Breast epithelium (tissue), 4 donors: ENCODE measurements at regions not wholly inside any gene's neighbourhood (a gene's known extent, or its start where the extent isn't known, plus 50 kb on each side); places are given as distances from the start of the nearest gene placed in this dataset.
"Not testable (repeated sequence)": the region's sequence is repeated elsewhere in the genome, so short reads cannot be mapped to it uniquely, and the experiment has no call there.

ENCODE experiments used
- DNase-seq, 2 donors: peaks; one replicate each; pipeline ENCODE4 v3.0.0-alpha.2; 2019; ENCODE audit warnings: low spot score in 2 of 2
- H3K27ac ChIP-seq, 2 donors: fragments of 200-600 bp; sonication (generic) in 1 of 2; one replicate each; pipeline ENCODE4 v1.5.1; 2016 to 2019; ENCODE audit warnings: mild to moderate bottlenecking in 1 of 2
- H3K27me3 ChIP-seq, 2 donors: fragments of 200-600 bp; sonication (generic) in 1 of 2; one replicate each; pipeline versions ENCODE4 v1.5.1 to v1.6.0; 2017 to 2019; ENCODE audit warnings: control low read depth in 1 of 2, mild to moderate bottlenecking in 1 of 2
- H3K36me3 ChIP-seq: fragments of 200-600 bp; one replicate; pipeline ENCODE4 v1.5.1; 2019
- H3K4me1 ChIP-seq, 2 donors: fragments of 200-600 bp; sonication (generic); one replicate each; pipeline ENCODE4 v1.5.1; 2016 to 2019; ENCODE audit warnings: control low read depth in 1 of 2
- H3K4me3 ChIP-seq, 3 donors: fragments of 200-600 bp; sonication (generic); 1 replicate in 2 of 3; 2 replicates in 1 of 3; pipeline ENCODE4 v1.5.1; 2016 to 2019; ENCODE audit warnings: mild to moderate bottlenecking in 3 of 3, moderate library complexity in 2 of 3
- H3K9me3 ChIP-seq, 2 donors: fragments of 200-600 bp; sonication (generic) in 1 of 2; one replicate each; pipeline ENCODE4 v1.5.1; 2016 to 2019; ENCODE audit warnings: control low read depth in 1 of 2
- POLR2A ChIP-seq: fragments of 450-650 bp; IDR thresholded peaks from one replicate; pipeline ENCODE4 v1.6.1; 2016; ENCODE audit warnings: antibody characterized with exemption, mild to moderate bottlenecking, moderate library complexity
- POLR2AphosphoS5 ChIP-seq, 3 donors: sonication (generic); formaldehyde crosslinking; IDR thresholded peaks; one replicate each; pipeline ENCODE4 v1.6.1; 2017; ENCODE audit warnings: antibody characterized with exemption in 3 of 3
- intact Hi-C: fragments of 100-400 bp; cut with DNase I; formaldehyde crosslinking; loops from one replicate; pipeline ENCODE4 v1.15.1; 2023; ENCODE audit warnings: low total_unique reads
- TF ChIP-seq, protein P1 (sequence below), 3 donors: fragments of 450-650 bp; IDR thresholded peaks; one replicate each; pipeline ENCODE4 v1.5.1; 2016 to 2017; ENCODE audit warnings: antibody characterized with exemption in 3 of 3, mild to moderate bottlenecking in 3 of 3, moderate library complexity in 3 of 3

DNA sequence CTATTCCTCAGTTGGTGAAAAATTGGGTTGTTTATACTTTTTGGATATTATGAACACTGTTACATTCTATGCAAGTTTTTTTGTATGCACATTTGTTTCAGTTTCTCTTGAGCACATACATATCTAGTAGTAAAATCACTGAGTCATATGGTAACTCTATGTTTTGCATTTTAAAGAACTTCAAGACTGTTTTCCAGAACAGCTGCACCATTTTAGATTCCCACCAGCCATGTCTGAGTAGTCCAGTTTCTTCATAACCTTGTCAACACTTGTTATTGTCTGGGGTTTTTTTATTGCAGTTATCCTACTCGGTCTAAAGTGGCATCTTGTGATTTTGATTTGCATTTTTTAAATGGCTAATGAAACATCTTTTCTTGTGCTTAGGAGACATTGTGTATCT, 100.3 kb upstream of the OTOS start:
- H3K4me3 ChIP-seq = no peak overlapping the region
- H3K4me1 ChIP-seq = no peaks in the 10 kb centered on the region
- no peaks in the 10 kb centered on the region for H3K27me3 ChIP-seq
- intact Hi-C loops = no loop called here
- no peak for DNase-seq
- no peaks in the 10 kb centered on the region for H3K9me3 ChIP-seq
- H3K27ac ChIP-seq = no peak overlapping the region
- TF ChIP-seq POLR2AphosphoS5 (IDR thresholded peaks at IDR 0.05) = no peak
- no peak for TF ChIP-seq POLR2A
- TF ChIP-seq, protein P1, sequence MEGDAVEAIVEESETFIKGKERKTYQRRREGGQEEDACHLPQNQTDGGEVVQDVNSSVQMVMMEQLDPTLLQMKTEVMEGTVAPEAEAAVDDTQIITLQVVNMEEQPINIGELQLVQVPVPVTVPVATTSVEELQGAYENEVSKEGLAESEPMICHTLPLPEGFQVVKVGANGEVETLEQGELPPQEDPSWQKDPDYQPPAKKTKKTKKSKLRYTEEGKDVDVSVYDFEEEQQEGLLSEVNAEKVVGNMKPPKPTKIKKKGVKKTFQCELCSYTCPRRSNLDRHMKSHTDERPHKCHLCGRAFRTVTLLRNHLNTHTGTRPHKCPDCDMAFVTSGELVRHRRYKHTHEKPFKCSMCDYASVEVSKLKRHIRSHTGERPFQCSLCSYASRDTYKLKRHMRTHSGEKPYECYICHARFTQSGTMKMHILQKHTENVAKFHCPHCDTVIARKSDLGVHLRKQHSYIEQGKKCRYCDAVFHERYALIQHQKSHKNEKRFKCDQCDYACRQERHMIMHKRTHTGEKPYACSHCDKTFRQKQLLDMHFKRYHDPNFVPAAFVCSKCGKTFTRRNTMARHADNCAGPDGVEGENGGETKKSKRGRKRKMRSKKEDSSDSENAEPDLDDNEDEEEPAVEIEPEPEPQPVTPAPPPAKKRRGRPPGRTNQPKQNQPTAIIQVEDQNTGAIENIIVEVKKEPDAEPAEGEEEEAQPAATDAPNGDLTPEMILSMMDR (IDR thresholded peaks at IDR 0.05) = no peak
- no peaks in the 10 kb centered on the region for H3K36me3 ChIP-seq

DNA sequence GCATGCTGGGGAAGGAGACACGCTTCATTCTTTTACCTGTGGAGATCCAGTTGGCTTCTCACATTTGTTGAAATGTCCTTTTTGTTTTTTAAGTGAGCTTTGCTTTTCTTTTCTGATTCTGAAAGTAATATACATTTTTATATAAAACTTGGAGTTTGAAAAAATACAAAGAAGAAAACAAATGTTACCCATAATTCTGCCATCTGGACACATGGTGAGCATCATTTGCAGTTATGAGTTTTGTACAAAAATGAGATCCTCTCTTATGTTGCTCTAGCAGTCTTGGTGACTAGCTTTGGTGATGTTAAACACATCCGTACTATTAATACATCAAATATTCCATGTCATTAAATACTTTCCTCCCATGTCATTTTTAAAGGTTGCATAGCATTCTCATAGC, 101.1 kb upstream of the OTOS start:
- H3K4me3 ChIP-seq = no peak overlapping the region

GRCh38 chr2:240243049-240243448, 102.6 kb upstream of the OTOS start:
- H3K36me3 ChIP-seq, H3K9me3 ChIP-seq, H3K4me1 ChIP-seq, H3K27ac ChIP-seq, H3K4me3 ChIP-seq, intact Hi-C loops, H3K27me3 ChIP-seq, DNase-seq: not testable (repeated sequence)

More for the DNA sequence above, 101.1 kb upstream of the OTOS start:
- no peaks in the 10 kb centered on the region for H3K27me3 ChIP-seq
- no peaks in the 10 kb centered on the region for H3K4me1 ChIP-seq
- H3K9me3 ChIP-seq = no peaks in the 10 kb centered on the region
- H3K36me3 ChIP-seq = no peaks in the 10 kb centered on the region
- H3K27ac ChIP-seq = no peak overlapping the region
- TF ChIP-seq, protein P1 (IDR thresholded peaks at IDR 0.05) = no peak
- TF ChIP-seq POLR2A (no peak), POLR2AphosphoS5 (IDR thresholded peaks at IDR 0.05) (no peak)
- intact Hi-C loops = no loop called here
- no peak for DNase-seq

GRCh38 chr2:240244543-240244942, 104.1 kb upstream of the OTOS start:
- Histone ChIP-seq H3K4me3 (no peak overlapping the region), H3K9me3 (no peaks in the 10 kb centered on the region), H3K36me3 (no peaks in the 10 kb centered on the region), H3K27ac (no peak overlapping the region), H3K27me3 (no peaks in the 10 kb centered on the region), H3K4me1 (no peaks in the 10 kb centered on the region)
- no peak for DNase-seq
- intact Hi-C loops = no loop called here
- no peak for TF ChIP-seq POLR2A
- TF ChIP-seq, protein P1 (IDR thresholded peaks at IDR 0.05) = no peak

- Histone ChIP-seq H3K4me3 (no peak overlapping the region), H3K27ac (peak overlapping the region in 1 of 2 donors; percentile 6), H3K4me1 (no peaks in the 10 kb centered on the region), H3K36me3 (no peaks in the 10 kb centered on the region), H3K9me3 (no peaks in the 10 kb centered on the region), H3K27me3 (no peaks in the 10 kb centered on the region)
- TF ChIP-seq, protein P1 (IDR thresholded peaks at IDR 0.05) = no peak
- no peak for TF ChIP-seq POLR2A
- intact Hi-C loops = no loop called here
- DNase-seq = no peak
Observed at GRCh38 chr2:240245184-240245583, 104.7 kb upstream of the OTOS start.

- H3K9me3 ChIP-seq = no peaks in the 10 kb centered on the region
- peaks cover under 1 to 3% of the 10 kb centered on the region in 2 donors for H3K4me1 ChIP-seq
- peak overlapping the region in 1 of 2 donors; percentile 66 for H3K27ac ChIP-seq
- intact Hi-C loops = no loop called here
- no peaks in the 10 kb centered on the region for H3K36me3 ChIP-seq
- TF ChIP-seq POLR2AphosphoS5 (IDR thresholded peaks at IDR 0.05) (peak in 1 of 3 donors; percentile 47), POLR2A (no peak)
- TF ChIP-seq, protein P1 (IDR thresholded peaks at IDR 0.05) = no peak
- H3K27me3 ChIP-seq = no peaks in the 10 kb centered on the region
- no peak for DNase-seq
- no peak overlapping the region for H3K4me3 ChIP-seq
Observed at GRCh38 chr2:240245706-240246105, 105.2 kb upstream of the OTOS start.
